Calu3 (cell line): ENCODE measurements at regions not wholly inside any gene's neighbourhood (a gene's known extent, or its start where the extent isn't known, plus 50 kb on each side); places are given as distances from the start of the nearest gene placed in this dataset.

Experiments
- BruUV-seq: library from RNA; stranded (reverse); fragments of 400-500 nt; replicated peaks from 2 replicates; lab custom pipeline; 2021; lab: Mats Ljungman, UMichigan
- CTCF ChIA-PET: fragments of 300-600 bp; sonication (Branson Sonifier 250); formaldehyde crosslinking; loops from one replicate; lab custom pipeline; 2022; ENCODE audit warnings: antibody characterized with exemption; lab: Charles Lee
- DNase-seq: peaks from one replicate; pipeline ENCODE4 v3.0.0; 2022
- H3K27ac Mint-ChIP-seq: one replicate; pipeline ENCODE4 v1.8.0; 2022; ENCODE audit warnings: mixed read lengths; ENCODE audit not compliant: unreplicated experiment
- H3K27me3 Mint-ChIP-seq: one replicate; pipeline ENCODE4 v1.8.0; 2022; ENCODE audit warnings: mixed read lengths; ENCODE audit not compliant: unreplicated experiment
- H3K36me3 Mint-ChIP-seq: one replicate; pipeline ENCODE4 v1.8.0; 2022; ENCODE audit warnings: mild to moderate bottlenecking, moderate library complexity, mixed read lengths; ENCODE audit not compliant: insufficient read depth, unreplicated experiment
- H3K4me1 Mint-ChIP-seq: one replicate; pipeline ENCODE4 v1.8.0; 2022; ENCODE audit warnings: mild to moderate bottlenecking, low read depth, mixed read lengths; ENCODE audit not compliant: unreplicated experiment
- H3K4me3 Mint-ChIP-seq: one replicate; pipeline ENCODE4 v1.8.0; 2022; ENCODE audit warnings: mild to moderate bottlenecking, low read depth, moderate library complexity, mixed read lengths; ENCODE audit not compliant: unreplicated experiment
- H3K9me3 Mint-ChIP-seq: one replicate; pipeline ENCODE4 v1.8.0; 2022; ENCODE audit warnings: low read depth, mixed read lengths; ENCODE audit not compliant: unreplicated experiment
- intact Hi-C: fragments of 100-400 bp; cut with micrococcal nuclease; formaldehyde crosslinking; loops from one replicate; pipeline ENCODE4 v1.10.0; 2022; ENCODE audit not compliant: unreplicated experiment
- TF ChIP-seq, protein P1 (sequence below): fragments of 200-600 bp; IDR thresholded peaks from one replicate; pipeline ENCODE4 v1.8.0; 2022; ENCODE audit warnings: antibody characterized with exemption; ENCODE audit not compliant: unreplicated experiment

DNA sequence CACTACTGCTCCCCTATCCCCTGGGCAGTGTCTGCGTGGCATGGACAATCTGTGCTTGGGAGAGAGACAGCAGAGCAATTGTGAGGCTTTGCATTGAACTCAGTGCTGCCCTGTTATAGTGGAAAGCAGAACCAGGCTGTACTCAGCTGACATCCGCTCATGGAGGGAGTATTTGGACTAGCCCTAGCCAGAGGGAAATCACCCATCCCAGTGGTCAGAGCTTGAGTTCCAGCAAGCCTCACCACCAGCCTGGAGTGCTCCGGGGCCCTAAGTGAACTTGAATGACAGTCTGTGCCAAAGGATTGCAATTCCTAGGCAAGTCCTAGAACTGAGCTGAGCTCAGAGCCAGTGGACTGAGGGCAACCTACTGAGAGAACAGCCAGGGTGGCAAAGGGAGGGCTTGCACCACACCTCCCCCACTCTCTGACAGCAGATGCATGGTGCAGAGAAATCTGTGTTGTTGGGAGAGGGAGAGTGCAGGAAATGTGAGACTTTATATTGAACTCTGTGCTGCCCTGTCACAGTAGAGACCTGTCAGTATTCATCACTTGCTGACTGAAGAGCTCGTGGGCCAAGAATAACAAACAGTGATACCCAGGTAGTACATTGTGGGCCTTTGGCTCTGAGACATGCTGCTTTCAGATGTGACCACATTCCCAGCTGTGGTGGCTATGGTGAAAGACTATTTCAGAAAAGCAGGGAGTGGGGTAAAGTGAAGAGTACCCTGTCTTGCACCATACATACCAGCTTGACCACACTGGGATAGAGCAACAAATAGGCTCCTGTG lies 107.7 kb upstream of the SLC5A9 start:
- Mint-ChIP-seq H3K27me3 (peaks cover 54% of the 10 kb centered on the region), H3K9me3 (no peaks in the 10 kb centered on the region), H3K36me3 (no peaks in the 10 kb centered on the region), H3K27ac (no peak overlapping the region), H3K4me1 (no peaks in the 10 kb centered on the region), H3K4me3 (no peak overlapping the region)
- intact Hi-C loops, result no loop called here
- no TSS peak for BruUV-seq
- CTCF ChIA-PET, result no interaction called here
- TF ChIP-seq, protein P1, sequence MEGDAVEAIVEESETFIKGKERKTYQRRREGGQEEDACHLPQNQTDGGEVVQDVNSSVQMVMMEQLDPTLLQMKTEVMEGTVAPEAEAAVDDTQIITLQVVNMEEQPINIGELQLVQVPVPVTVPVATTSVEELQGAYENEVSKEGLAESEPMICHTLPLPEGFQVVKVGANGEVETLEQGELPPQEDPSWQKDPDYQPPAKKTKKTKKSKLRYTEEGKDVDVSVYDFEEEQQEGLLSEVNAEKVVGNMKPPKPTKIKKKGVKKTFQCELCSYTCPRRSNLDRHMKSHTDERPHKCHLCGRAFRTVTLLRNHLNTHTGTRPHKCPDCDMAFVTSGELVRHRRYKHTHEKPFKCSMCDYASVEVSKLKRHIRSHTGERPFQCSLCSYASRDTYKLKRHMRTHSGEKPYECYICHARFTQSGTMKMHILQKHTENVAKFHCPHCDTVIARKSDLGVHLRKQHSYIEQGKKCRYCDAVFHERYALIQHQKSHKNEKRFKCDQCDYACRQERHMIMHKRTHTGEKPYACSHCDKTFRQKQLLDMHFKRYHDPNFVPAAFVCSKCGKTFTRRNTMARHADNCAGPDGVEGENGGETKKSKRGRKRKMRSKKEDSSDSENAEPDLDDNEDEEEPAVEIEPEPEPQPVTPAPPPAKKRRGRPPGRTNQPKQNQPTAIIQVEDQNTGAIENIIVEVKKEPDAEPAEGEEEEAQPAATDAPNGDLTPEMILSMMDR, result no peak
- no peak for DNase-seq

GRCh38 chr1:48109390-48110013 lies 112.3 kb upstream of the TRABD2B start:
- H3K27ac Mint-ChIP-seq, result no peak overlapping the region
- peak; percentile 44 for DNase-seq
- H3K9me3 Mint-ChIP-seq, result no peaks in the 10 kb centered on the region
- TF ChIP-seq, protein P1, result peak; percentile 81
- H3K36me3 Mint-ChIP-seq, result no peaks in the 10 kb centered on the region
- no peak overlapping the region for H3K4me3 Mint-ChIP-seq
- peaks cover 42% of the 10 kb centered on the region for H3K27me3 Mint-ChIP-seq
- H3K4me1 Mint-ChIP-seq, result no peaks in the 10 kb centered on the region
- intact Hi-C loops, result loop anchor here (1.0 to 10.0 kb wide), 4 partner anchors 93 to 389 kb away; no protein-coding TSS in a partner anchor
- CTCF ChIA-PET, result interaction anchor here (0.6 to 2.1 kb wide), 5 partner anchors 29 to 421 kb away, joined by 3 to 17 read pairs (median 4); partner anchors contain the start of gene SLC5A9
- no TSS peak for BruUV-seq

DNA sequence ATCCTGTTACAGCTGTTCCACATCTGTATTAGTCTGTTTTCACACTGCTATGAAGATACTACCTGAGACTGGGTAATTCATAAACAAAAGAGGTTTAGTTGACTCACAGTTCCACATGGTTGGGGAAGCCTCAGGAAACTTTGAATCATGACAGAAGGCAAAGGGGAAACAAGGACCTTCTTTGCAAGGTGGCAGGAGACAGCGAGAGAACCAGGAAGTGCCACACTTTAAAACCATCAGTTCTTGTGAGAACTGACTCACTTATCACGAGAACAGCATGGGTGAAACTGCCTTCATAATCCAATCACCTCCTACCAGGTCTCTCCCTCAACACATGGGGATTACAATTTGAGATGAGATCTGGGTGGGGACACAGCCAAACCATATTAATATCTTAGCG lies 110.3 kb upstream of the TRABD2B start:
- TF ChIP-seq, protein P1, result no peak
- BruUV-seq, result no TSS peak
- CTCF ChIA-PET, result no interaction called here
- Mint-ChIP-seq H3K27ac (no peak overlapping the region), H3K9me3 (no peaks in the 10 kb centered on the region), H3K4me3 (no peak overlapping the region), H3K27me3 (peaks cover 22% of the 10 kb centered on the region), H3K4me1 (no peaks in the 10 kb centered on the region), H3K36me3 (no peaks in the 10 kb centered on the region)
- no peak for DNase-seq
- intact Hi-C loops, result loop anchor here (10.0 kb wide), 1 partner anchor 373 kb away; no protein-coding TSS in a partner anchor

DNA sequence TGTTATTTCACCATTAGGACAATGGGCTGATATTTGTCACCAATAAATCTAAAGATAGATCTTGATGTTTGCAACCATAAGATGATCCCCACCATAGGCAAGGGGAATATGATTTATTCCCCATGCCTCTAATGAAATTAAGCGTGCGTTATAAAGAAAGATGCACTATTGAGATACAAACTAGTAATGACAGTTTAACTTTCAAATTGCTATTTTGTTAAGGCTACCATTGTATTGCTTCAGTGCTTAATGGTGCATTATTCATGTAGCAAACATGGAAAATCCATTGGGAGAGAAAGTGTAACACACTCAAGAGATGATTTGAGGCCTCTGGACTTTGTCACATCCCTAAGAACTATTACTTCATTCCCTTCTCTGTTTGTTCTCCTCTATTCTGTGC lies 108.9 kb upstream of the TRABD2B start:
- intact Hi-C loops, result loop anchor here (10.0 kb wide), 1 partner anchor 371 kb away; no protein-coding TSS in a partner anchor
- DNase-seq, result no peak
- Mint-ChIP-seq H3K27me3 (peaks cover 16% of the 10 kb centered on the region), H3K4me3 (no peak overlapping the region), H3K36me3 (no peaks in the 10 kb centered on the region), H3K4me1 (no peaks in the 10 kb centered on the region), H3K27ac (no peak overlapping the region), H3K9me3 (no peaks in the 10 kb centered on the region)
- BruUV-seq, result no TSS peak
- TF ChIP-seq, protein P1, result no peak
- CTCF ChIA-PET, result interaction anchor here (0.6 to 1.6 kb wide), 2 partner anchors 97 to 1318 kb away, joined by 3 to 5 read pairs; no protein-coding TSS in a partner anchor
